ENCODE measurements at regions not wholly inside any gene's neighbourhood (a gene's known extent, or its start where the extent isn't known, plus 50 kb on each side); places are given as distances from the start of the nearest gene placed in this dataset.

DNA sequence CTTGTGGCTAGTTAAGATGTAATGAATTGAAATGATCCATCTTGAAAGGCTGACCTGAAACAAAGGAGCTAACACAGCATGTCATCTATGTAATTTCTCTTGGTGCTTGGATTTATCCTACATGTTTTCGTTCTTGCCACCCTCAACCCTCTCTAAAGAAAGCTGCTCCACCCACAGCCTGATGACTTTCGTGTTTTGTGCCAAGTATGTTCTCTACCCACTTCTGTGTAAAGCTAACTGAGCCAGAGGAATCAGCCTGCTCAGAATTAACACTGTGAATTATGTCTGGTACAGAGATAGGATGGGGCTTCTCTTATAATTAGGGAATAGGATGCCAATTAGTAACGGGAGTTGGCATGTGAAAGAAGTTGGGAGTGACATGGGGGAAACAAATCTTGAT is 67.9 kb upstream of the MLIP start:
- TF ChIP-seq POLR2A (IDR thresholded peaks at IDR 0.05) (no peak), POLR2AphosphoS5 (IDR thresholded peaks at IDR 0.05) (no peak)
- TF ChIP-seq, protein P1, sequence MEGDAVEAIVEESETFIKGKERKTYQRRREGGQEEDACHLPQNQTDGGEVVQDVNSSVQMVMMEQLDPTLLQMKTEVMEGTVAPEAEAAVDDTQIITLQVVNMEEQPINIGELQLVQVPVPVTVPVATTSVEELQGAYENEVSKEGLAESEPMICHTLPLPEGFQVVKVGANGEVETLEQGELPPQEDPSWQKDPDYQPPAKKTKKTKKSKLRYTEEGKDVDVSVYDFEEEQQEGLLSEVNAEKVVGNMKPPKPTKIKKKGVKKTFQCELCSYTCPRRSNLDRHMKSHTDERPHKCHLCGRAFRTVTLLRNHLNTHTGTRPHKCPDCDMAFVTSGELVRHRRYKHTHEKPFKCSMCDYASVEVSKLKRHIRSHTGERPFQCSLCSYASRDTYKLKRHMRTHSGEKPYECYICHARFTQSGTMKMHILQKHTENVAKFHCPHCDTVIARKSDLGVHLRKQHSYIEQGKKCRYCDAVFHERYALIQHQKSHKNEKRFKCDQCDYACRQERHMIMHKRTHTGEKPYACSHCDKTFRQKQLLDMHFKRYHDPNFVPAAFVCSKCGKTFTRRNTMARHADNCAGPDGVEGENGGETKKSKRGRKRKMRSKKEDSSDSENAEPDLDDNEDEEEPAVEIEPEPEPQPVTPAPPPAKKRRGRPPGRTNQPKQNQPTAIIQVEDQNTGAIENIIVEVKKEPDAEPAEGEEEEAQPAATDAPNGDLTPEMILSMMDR (IDR thresholded peaks at IDR 0.05) = no peak

All from prostate gland (tissue), 2 donors.